ENCODE measurements at regions not wholly inside any gene's neighbourhood (a gene's known extent, or its start where the extent isn't known, plus 50 kb on each side); places are given as distances from the start of the nearest gene placed in this dataset.

DNA sequence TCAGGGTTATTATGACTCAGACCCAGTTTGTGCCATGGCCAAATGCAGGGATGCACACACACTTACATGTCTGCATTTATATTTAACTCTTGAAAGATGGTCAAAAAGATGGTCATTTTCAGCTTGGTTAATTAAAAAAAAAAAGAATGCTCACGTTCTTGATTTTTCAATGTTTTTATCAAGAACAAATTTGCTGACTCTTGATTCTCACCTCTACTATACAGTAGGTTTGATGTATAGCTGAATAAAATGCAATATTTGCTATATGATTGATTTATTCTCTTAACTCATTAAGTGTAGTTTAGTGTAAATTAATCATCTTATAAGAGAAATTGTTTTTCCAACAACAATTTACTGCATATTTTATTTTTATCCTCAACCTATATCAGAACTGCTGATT, 160.4 kb downstream of the SLIT2 start:
- no peak for DNase-seq

DNA sequence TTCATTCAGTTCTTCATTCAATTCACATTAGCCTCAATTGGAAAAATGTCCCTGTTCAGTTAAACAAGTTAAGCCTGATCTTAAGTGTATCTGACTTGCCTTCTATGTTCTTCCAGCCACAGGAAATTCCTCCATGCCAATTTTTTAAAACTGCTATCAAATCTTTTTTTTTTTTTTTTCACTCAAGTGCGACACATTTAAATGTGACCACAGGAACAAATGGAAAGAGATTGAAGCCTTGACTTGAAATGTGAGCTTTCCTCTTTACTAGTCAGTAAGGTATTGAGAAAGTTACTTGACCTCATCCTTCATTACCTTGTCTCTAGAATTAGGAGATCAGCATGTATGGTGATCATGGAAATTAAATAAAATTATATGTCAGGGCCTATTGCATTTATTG, 165.1 kb downstream of the SLIT2 start:
- DNase-seq: no peak

GRCh38 chr4:20418861-20419451, 167.3 kb downstream of the SLIT2 start:
- DNase-seq: peak; percentile 75 to 76

GRCh38 chr4:20420916-20421602, 169.4 kb downstream of the SLIT2 start:
- DNase-seq: no peak

- DNase-seq: no peak
Observed at GRCh38 chr4:20421603-20421985, 169.9 kb downstream of the SLIT2 start.

GRCh38 chr4:20422398-20422797, 170.7 kb downstream of the SLIT2 start:
- DNase-seq: peak; percentile 5 to 32

DNA sequence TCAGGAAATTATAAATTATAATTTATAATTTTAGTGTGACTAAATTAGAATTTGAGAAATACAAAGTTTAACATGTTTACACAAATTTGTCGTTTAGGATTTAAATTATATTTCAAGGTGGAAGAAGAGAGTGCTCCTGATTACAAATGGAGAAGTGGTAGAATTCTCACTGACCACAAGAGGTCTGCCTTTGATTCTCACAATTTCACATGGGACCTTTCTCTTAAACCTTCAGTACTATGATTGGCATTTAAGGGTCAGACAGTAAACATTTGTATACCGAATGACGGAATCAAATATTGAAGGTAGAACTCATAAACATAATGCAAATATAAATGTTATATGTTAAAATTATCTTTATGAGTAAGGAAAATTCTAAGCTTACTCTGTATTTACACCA, 171.7 kb downstream of the SLIT2 start:
- DNase-seq: no peak

DNA sequence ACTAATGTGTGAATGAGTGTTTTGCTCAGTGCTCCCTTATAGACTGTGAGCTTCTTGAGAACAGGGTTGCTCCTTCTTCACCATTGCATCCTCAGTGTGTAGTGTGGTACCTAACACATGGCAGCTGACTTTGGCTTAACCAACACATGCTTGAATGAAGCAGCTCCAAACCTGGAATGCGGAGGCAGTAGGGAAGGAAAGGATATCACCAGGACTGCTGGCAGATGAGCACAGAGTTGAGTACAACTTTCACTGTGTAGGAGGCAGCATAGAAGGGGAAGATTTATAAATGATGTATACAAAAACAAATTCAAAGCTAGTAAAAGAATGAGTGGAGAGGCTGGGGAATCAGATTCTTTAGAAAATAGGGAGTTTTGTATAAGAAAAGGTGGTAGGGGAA, 174.3 kb downstream of the SLIT2 start:
- DNase-seq: no peak

DNA sequence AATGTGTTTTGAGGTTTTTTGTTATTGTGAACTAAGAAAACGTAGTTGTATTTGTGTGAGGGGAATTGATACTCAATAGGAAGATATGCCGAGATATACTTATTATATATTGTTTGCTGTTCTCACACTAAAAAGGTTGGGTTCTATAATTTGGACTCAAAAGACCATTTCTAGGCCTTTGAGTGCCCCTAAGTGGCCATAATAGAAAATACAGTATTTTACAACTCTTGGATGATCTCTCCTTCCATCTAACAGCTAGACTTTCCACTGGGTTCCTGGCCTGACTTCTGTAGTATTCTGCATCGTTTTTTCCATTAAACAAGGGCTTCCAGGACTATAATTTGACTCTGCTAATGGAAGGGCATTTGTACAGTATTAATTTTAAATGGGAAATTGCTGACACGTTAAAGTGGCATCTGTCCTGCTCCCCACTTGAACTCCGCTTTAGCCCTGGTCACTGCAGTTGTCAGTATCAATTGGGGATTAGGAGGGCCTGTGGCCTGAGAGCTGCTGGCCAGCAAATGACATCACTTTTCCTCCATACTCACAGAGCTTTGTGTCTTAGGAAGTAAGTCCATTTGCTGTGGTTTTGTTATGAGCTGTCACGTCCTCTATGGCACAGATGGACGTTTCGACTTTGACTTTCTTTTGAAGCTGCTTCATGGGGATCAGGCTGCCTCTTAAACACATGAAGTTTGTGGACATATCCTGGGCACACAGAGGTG, 176.9 kb downstream of the SLIT2 start:
- DNase-seq: no peak

DNA sequence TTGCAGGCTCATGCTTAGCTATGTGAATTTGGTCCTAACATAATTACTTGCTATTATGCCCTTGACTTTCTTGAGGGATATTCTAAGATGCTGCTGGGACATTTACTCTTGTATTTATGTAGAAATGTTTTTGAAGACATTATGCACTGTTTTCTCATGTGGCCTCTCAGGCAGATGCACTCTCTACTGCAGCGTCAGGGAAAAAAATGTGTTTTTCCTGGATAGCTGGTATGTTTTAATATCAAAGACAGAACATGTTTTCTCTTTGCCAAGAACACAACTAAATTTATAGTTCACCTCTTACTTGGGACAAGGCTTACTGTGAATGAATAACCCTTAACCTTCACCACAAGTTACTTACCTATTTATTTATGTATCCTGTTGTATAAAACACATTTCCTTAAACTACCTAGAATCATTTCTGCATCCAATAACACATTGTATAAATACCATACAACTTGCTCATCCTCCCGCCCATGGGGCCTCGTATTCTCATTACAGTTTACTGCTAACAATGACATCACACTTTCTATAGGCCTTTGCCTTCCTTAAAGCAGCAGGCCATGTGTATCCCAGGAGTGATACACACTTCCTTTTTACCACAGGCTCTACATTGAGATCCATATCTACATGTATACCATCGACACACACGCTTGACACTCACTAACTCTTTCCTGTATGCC, 178.7 kb downstream of the SLIT2 start:
- no peak for DNase-seq

- DNase-seq: no peak
Observed at GRCh38 chr4:20431543-20431951, 179.8 kb downstream of the SLIT2 start.

GRCh38 chr4:20432088-20432487, 180.4 kb downstream of the SLIT2 start:
- DNase-seq: no peak

GRCh38 chr4:20433097-20433705, 181.5 kb downstream of the SLIT2 start:
- no peak for DNase-seq

- no peak for DNase-seq
Observed at GRCh38 chr4:20440170-20440569, 188.5 kb downstream of the SLIT2 start.

DNA sequence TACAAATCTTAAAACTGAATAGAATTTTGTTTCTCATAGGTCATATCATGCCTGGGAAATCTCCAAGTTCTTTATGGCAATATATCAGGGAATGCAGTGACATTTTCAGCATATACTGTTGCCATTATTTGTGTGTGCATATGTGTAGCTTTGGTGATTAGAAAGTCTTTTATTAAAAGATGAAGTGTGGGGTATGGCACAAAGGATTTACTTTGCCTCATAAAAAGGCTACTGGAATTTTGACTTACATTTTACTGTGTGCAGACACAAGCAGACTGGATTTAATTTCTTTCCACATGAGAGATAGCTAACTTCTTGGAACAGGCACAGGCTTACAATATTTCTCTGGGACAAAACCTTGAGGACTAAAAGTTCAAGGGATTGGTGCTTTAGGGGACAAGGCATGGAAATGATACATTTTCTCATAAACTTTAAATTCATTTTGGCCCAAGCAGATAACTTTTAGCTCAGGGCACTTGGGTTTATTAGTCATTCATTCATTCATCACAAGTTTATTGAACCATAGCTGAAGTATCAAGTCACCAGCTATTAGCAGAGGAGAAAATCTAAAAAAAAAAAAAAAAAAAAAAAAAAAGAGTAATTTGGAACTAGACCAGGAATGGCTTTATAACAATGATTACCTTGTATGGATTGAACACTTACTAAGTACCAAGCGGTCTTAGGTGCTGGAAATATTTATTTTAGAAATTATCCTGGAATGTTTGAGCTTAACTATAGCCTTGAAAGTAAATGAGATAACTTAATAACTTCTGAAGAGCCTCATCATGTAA, 191.5 kb downstream of the SLIT2 start:
- no peak for DNase-seq

DNA sequence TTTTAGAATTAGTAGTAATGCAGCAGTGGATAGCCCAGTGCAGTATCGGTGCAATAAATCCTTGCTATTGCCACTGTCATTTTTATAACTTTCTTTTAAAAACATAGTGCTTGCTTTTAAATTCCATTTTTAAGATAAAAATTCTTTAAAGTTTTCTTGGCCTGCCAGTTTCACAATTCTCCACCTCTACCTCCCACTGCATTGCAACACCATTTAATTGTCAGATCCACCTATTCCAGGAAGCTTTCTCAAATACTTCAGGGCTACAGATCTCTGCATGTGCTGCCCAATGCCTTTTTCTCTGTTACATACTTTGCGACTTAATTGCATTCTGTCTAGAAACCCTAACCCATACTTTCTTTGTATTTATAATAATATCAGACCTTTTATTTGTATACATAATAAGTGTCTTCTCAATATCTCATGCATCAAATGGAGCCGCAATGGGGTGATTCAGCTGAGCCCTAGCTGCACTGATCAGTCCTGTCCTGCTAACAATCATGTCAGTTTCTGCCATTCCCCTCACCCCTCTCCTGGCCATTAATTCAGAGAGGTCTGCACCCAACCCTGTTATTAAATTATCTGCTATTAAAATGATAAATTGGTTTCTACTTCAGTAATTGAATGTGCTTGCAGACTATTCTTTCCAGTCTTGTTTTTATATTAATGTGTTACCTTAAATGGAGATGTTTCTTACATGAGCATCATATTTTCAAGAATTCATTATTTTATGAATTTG, 193.1 kb downstream of the SLIT2 start:
- no peak for DNase-seq

GRCh38 chr4:20445933-20446723, 194.4 kb downstream of the SLIT2 start:
- no peak for DNase-seq

DNA sequence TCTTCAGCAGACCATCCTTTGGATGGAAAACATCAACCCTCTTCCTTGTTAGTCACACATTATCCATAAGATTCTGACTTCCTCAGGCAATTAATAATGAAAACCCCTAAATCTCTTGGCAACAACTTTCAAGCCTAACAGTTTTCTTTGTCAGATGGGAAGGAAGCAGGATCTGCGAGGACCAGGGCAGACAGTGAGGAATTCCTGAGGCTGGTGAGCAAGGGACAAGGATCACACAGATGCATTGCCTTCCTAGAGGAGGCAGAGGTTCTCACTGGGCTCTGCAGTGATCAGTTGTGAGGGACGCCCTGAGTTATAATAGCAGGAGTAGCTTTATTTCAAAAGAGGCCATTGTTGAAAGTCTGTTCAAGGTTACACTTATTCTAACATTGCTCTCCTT, 195.4 kb downstream of the SLIT2 start:
- no peak for DNase-seq

DNA sequence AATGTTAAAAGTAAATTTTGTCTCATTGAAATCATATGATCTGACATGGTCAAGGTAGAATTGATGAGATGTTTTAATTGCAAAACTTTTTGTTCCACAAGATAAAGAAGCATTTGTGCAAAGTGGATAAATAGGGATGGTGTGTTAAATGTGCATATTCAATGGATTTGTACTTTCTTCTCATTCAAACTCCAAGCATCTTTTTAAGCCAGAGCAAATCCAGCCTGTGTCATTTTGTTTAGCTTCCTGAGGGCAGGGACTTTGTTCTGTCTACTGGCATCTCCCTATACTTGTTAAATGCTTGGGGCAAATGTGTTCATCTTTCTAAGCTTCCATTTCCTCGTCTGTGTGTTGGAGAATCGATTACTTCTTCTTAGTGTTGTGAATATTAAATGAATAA, 200.3 kb downstream of the SLIT2 start:
- no peak for DNase-seq

- DNase-seq: no peak
Observed at GRCh38 chr4:20454515-20454914, 202.8 kb downstream of the SLIT2 start.

DNA sequence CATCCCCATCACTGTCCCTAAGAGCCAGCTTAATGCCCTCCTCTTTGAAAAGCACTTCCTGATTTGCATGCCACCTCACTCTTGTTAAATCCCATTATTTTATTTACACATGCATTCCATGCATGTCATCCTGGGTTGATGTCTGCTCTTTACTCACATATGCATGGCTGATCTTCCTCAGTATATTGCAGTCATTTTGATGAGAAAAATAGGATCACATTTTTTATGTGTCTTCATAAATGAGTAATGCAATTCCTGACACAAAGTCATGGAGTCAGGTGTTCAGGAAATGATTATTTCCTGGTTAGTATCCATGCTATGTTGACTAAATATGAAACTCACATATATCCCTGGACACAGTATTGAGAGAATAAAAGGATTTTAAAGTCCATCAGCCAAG, 204.7 kb downstream of the SLIT2 start:
- DNase-seq: no peak
